Activated naive CD4-positive, alpha-beta T cell treated with Interleukin-2 at 50 U/mL for 16 hours (primary cell): ENCODE measurements at regions not wholly inside any gene's neighbourhood (a gene's known extent, or its start where the extent isn't known, plus 50 kb on each side); places are given as distances from the start of the nearest gene placed in this dataset.

Experiments
- DNase-seq: peaks from one replicate; pipeline ENCODE4 v3.0.0-alpha.2; 2020

DNA sequence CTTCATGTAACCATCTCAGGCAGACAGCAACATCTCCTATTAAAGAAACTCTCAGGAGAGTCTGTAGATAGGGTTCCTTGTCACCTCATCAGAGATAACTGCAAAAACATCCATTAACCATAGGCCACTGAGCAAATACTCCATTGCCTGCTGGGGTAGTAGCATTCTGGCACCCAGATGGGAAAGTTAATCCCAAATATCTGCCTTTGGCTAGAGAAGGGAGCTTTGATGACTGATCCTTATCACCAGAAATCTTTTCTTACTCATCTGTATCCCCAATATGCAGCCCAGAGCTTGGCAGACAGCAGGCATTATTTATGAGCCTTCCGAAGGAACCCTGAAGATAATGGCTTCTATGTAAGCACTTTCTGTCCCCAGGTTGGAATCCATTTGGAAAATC lies 173.1 kb downstream of the MFSD1 start:
- no peak for DNase-seq

DNA sequence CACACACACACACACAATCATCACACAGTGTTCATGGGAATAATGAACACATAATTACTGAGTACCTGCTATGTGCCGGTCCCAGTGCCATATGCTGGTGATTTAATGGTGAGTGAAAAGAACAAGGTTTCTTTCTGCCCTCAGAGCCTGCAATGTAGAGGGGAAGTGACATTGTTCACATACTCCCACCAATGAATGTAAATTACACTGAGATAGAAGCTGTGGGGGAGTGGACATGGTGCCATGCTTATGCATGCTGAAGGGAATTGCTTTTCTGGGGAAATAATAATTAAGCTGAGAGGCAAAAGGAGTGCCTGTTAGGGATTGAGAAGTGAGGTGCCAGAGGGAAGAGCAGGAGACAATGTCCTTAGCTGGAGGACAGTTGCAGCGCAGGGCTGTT lies 175.1 kb downstream of the MFSD1 start:
- DNase-seq, result no peak

DNA sequence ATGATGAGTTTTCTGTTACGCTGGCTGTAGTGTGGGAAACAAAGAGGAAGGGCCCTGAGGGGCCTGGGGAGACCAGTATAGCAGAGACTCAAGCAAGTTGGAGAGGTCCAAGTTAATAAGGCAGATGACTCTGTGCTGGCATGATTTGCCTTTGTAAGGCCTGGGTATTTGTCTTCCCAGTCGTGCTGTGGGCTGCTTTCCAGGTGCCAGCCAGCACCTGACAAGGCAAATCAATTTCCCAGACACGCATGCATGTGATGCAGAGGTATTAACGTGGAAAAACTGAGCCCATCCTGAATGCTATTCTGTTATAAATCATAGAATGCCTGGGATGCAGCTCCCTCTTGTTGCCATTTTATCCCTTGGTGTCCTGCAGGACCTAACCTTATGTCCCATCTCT lies 175.6 kb downstream of the MFSD1 start:
- no peak for DNase-seq

DNA sequence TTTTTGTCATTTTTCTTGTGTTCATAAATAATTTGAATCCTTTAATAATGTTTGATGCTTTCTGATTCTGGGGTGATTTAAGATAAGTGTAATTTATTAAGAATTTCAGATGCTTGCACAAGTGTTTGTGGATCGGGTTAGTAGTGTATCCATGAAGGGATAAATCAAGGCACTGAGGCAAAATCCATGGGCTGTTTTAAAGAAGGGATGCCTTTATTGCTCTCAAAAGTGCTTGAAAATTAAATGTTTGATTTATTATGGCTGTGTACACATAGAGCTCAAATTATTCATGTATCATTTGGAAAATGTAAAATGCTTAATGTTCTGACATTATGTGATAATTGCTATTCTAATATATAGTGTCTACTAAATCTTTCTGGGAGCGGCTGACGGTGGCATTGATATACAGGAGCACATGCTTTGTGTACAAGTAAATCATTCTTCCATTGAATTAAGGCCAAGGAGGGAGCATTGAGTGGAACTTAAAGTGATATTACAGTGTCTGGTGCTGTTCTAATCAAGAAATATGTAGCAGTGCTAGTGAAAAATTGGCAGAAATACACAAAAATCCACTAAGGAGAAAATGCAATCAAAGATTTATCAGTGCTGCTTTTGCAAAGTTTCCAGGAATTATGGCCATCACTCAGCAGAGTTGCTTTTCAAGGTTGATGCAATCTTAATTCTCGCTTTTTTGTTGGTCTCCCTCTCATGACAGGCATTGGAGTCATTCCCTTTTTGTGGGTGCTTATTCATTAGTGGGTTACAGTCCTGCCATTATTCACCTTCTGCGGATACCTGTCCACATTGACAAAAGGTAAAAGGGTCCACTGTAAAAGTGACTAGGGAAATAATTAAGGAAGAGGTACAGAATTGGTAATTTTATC lies 181.6 kb downstream of the MFSD1 start:
- no peak for DNase-seq

DNA sequence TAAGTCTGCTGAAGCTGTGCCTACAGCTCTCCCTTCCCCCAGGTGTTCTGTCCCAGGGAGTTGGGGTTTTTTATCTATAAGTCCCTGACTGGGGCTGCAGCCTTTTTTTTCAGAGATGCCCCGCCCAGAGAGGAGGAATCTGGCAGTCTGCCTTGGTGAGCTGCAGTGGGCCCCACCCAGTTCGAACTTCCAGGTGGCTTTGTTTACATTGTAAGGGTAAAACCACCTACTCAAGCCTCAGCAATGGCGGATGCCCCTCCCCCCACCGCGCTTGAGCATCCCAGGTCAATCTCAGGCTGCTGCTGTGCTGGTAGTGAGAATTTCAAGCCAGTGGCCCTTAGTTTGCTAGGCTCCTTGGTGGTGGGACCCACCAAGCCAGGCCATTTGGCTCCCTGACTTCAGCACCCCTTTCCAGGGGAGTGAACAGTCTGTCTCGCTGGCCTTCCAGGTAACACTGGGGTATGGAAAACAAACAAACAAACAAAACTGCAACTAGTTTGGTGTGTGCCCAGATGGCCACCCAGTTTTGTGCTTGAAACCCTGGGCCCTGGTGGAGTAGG lies 189.4 kb downstream of the MFSD1 start:
- no peak for DNase-seq

DNA sequence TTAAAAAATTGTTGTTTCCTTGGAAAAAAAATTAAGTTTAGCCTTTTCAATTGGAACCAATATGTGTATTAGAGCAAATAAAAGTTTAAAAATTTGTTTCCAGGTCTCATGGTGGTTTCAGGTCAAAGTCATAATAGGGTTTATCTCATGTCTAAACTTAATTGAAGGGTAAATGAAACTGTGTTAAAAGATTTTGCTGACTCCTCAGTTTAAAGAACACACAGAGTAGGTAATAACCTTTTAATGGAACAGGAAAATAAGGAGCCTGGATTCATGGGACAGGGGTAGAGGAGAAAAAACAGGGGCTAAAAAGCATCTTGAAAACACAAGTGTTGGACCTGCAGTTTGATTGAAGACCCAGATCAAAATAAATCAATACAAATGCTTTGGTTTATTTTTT lies 190.6 kb downstream of the MFSD1 start:
- DNase-seq, result no peak

DNA sequence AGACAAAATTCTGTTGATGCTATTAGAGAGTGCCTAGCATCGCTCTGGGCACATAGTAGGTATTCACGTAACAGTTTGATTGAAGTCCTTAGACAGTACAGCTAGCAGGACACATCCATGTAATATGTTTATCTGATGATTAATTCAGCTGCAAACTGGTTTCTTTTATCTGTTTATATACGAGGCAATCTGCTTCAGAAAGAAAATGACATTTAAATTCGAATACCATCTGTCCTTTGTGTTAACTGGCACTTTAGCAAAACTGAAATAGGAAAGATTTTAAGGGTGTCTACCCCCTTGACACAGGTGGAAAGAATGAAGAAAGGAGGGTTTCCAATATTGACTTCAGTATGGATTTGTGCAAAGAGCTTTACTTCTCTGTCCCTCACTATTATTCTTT lies 192.5 kb downstream of the MFSD1 start:
- DNase-seq, result no peak

DNA sequence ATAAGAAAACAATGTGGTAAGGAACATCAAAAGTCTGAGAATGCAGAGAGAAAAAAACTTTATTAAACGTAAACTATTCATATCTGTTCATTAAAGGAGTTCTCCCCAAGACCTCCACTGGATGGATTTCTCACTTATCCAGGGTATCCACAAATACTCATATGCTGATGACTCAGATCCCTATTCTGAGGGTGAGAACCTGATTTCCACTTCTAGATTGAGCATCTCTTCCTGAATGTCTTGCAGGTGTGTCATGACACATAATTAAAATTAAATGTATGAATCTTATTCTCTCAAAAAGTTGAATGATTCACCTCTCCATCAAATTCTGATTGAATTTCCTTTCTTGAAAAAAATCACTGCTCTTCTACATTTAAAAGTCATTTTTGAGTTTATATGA lies 199.9 kb downstream of the MFSD1 start:
- DNase-seq, result no peak

DNA sequence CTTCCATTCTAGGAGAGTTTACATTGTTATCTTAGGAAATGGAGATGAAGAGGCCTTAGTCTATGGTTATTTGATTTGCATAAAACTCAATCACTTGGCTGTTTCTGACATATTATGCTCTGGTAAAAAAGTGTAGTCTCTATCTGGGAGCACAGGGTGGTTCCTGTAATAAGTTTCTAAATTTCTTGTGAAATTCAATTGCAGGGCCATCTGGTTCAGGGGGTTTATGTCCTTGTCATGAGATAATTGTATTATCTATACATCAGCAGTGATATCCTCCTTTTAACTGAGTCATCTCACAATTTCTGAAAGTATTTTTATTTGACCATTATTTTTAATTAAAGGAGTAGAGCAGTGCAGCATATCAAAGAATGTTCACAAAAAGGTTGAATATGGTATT lies 203.3 kb downstream of the MFSD1 start:
- no peak for DNase-seq

DNA sequence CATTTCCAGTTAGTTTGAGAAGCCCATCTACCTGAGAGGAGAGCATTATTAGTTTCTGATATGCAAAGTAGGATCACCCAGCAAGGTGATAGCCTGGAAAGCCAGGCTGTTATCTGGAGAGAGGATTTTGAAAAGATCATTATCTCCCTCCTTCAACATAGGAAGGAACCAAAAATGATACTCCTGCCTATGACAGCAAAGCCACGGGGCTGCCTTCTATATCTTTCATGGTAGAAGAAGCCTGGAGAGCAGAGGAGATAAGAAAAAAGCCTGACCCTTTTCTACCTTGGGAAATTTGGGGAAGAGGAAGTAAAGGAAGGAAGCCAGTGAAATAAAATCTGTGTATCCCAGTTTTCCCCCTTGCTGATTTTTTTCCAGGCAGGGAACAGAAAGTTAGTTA lies 205.5 kb downstream of the MFSD1 start:
- DNase-seq, result no peak

DNA sequence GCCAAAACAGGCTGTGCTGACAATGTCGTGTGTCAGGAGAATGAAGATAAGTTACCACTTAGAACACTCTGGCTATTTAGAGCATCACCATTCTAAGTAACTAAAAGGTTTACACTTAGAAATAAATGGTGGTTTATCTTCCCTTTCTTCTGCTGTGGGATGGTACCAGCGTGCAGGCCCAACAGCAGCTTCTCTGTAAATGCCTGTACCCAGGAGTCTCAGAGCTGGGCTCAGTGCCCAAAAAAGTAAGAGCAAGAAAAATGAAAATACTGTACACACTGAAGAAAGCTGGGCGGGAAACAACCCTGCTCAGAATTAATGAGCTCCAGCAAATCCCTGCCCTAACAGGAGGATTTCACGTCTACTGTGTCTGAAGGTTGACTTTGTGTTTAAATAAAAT lies 206.5 kb downstream of the MFSD1 start:
- no peak for DNase-seq

DNA sequence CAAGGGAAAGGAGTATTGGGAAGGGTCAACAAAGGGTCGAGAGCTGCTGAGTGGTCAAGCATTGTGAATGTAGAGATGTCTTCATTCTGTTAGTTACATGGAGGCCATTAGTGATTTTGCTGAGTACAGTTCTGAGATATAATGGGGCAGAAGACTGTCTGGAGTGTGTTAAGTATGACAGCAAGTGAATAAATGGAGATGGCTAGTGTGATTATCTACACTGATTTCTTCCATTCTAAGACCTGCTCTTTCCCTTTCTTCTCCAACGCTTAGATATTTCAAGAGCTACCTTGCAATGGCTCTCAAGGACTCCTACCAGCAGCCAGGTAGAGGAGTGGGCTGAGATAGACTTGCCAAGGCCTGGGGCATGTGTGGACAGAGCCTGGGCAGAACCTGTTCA lies 216.5 kb downstream of the MFSD1 start:
- DNase-seq, result no peak

DNA sequence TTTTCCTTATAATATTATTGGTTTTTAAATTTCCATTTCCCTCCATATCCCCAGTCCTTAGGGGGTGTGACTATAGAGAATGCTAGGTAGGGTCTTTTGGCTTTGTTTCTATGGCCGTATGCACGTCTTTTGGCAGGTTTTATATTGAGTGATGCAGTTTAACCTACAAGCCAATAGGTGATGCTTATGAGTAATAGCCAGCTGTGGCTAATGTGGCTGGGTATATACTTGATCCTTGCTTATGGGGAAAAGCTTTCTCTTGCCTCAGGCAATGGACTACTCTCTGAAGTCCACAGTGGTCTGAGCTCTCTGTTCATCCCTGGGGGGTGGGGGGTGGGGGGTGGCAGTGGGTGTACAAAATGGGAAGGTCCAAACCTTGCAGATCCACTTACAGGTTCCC lies 223.9 kb downstream of the MFSD1 start:
- no peak for DNase-seq

DNA sequence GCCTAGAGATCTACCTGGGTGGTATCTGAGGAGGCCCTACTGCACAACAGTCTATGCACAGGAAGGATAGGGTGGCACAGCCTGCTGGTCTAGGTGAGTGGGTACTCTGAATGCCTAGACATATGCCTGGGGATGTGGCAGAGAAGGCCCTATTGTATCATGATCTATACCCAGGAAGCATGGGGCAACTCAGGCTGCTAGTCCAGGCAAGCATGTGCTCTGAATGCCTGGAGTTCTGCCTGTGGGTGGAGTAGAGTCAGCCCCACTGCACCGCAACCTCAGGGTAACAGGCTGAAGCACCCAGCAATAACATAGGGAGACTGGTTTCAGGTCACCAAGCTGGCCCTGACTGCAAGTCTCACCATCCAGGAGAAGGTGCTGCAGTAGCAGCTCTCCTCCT lies 224.7 kb downstream of the MFSD1 start:
- no peak for DNase-seq

DNA sequence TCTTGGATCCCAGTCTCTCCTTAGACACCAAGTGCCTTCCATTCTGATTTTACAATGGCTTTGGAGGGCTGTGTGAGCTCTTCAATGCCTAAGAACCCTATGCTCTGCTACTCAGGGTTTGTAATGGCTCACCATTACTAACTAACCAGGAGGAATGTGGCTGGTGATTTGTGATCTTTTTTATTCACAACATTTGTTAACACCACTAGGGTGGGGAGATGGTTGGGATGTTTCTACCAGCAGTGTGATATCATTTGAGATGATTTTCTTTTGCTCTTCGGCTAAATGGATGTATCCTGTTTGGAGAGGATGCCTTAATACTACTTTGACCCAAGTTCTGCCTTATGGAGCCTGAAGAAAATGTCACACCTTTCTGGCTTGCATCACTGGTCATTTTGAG lies 226.9 kb downstream of the MFSD1 start:
- no peak for DNase-seq

DNA sequence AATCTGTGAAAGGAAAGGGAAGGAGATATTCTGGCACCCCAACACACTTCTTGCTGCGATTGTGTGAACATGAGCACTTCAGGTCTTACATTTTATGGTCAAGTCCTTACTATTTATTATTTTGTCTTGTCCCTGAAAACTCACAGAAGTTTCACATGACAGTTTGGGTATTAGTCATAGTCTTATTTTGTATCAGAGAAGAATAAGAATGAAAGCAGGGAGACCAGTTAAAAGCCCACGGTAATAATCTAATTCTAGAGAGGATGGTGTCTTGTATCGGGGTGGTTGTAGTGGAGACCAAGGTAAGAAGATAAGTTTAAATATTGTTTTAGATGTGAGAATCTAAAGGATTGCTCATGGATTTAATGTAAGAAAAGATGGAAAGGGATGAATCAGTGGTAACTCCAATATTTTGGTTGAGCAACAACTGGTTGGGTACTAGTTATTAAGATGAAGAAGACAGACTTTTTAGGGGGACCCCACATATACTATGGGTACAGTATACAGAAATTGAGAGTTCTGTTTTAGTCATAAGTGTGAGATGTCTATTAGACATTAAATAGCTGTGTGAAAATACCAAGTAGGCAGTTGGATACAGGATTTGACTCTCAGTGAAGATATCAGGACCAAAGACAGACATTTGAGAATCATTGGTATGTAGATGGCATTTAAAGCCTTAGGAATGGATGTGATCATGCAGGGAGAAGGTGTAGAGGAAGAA lies 227.6 kb downstream of the MFSD1 start:
- no peak for DNase-seq

DNA sequence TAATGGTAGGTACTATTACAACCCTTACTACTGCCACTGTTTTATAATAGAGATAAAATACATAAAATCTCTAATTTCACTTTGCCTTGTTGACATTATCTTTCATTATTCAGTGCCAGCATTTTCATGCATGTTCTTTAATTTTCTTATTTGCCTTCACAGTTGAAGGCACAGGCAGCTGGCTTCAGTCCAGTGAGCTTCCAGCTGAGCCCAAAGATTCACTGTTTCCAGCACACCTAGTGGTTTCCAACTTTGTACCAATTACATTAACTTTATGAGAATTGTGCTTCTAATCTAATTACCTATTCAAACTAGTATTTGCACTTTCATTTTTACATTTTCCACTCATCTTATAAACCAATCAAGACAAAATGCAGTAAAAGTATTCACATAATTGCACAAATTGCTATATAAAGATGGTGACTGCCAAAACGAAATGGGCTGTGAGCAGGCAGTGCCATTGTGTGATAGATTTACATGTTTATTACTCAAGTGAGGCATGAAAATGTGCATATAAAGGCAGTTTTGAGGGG lies 228.3 kb downstream of the MFSD1 start:
- no peak for DNase-seq

DNA sequence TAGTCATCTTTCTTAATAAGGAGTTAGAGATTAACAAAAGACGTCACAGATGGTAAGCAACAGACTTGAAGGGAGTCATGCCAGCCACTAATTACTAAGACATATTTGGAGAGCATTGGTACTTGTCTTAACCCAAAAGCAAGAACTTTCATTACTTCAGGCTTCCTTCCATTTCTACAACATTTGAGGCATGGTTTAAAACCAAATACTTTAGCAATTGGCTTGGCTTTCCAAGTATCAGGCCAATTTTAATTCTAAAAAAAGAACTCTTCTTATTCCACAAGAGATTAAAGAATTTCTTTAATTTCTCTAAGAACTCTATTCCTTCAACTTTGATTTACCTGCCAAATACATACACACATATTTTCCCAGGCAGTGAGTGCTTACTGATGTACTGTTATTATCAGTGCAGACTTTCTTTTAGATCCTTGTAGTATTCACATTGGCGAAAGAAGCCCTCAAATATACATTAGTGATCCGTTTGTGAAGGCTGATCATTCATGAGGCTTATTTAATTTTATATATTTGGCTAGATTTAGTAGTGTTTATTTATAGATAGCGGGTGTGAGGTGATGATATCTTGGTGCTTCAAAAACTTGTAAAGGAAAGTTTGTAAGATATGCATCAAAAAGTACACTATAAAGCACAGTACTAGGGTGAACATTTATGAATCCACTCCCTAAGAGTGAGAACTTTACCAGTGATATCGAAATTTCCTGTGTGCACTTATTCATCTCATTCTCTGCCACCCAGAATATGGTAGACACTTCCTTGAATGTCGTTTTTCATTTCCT lies 229.2 kb downstream of the MFSD1 start:
- no peak for DNase-seq

DNA sequence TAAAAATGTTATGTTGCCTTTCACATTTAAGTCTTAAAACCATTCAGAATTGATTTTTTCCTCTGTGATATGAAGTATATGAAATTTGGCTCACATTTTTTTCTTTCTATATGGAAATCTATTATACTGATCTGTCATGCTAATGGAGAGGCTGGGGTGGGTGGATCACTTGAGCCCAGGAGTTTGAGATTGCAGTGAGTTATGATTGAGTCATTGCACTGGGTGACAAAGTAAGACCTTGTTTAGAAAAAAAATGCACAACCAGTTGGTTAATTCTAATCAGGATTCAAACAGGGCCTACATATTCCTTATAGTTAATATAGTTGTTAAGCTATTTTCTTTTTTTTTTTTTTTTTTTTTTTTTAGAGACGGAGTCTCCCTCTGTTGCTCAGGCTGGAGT lies 230.5 kb downstream of the MFSD1 start:
- no peak for DNase-seq

DNA sequence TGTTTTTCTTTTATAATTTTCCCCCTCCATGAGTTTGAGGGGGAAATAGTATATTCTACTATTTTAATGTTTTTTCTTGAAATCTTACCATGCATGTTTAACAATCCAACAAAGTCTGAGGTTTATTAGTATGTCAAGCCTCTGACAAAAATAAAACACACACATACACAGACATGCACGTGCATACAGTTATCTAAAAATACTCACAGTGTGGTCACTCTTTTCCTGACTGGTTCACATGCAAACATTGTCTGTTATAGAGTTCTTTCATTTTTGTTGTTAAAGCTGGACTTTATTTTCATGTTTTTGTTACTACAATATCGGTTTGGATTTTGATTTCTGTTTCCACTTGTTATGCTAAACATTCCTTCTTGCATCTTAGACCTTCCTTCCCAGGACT lies 236.6 kb downstream of the MFSD1 start:
- DNase-seq, result no peak

DNA sequence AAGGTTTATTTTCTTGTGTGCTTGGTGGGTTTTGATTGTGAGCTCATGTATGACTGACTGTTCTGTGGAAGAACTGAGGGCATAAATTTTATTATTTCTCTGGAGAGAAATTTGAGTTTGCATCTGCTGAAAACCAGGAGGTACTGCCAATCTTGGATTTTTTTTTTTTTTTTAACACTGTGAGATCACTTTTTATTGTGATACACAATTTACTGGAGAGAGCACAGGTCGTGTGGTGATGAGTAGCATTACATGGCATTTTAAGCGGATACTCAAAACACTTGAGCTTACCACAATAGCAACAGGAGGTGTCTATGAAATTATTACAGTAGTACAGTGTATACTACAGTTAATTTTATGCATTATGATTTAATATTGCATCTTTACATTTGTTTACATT lies 237.4 kb downstream of the MFSD1 start:
- no peak for DNase-seq

DNA sequence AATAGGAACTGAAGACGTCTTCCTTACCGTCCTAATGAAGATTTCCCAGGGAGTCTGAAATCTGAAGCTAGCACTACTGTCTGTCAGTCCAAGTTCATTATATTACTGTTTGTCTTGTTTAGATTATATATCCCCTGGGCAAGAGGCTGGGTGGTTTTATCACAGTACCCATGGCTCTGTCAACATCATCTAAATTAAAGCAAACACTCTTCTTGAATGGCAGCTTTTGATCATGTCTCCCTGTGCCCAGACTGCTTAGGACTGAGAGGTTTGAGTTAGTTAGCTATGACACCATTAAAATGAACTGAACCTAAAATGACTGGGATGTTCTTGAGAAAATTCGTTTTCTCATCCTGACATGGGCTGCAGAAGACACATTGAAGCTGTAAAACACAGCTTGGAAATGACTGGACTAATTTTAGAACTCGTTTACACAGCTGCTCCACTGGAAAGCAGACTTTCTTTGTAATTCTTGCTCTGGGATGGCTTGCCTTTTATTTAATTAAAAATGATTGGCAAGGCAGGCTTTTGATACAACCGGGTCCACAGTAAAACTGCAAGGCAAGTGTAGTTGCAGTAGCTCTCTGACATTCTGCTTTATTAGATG lies 243.5 kb downstream of the MFSD1 start:
- DNase-seq, result no peak

DNA sequence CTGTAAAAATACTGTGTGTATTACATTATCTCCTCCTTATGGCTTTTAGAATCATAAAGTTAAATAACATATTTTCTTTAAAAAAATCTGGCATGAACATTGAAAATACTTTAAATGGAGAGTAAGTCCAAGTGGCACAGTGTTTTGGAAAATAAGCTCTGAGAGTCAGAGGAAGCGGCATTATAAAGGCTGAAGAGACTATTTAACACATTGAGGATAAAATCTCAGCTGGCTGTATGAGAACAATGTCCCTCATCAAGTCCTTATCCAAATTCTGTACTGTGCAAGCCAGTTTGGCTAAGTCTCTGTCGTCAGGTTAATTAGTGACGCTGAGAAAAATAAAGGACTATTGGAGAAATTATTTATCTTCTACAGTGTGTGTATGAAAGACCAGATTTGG lies 245.5 kb downstream of the MFSD1 start:
- no peak for DNase-seq
